ENCODE measurements at regions not wholly inside any gene's neighbourhood (a gene's known extent, or its start where the extent isn't known, plus 50 kb on each side); places are given as distances from the start of the nearest gene placed in this dataset.

- TF ChIP-seq EZH2 (IDR thresholded peaks at IDR 0.05) (no peak), POLR2AphosphoS5 (IDR thresholded peaks at IDR 0.05; ENCODE audit: borderline replicate concordance, low read depth, low read length) (no peak), FOXP2 (optimal IDR thresholded peaks at IDR 0.05; ENCODE audit: control extremely low read depth, extremely low read length, insufficient read depth) (no peak)
Observed at GRCh38 chr1:189175889-189176288, 1301.8 kb downstream of the BRINP3 start.

All from SK-N-MC (cell line).